Amniotic epithelial cell (primary cell): ENCODE measurements at regions not wholly inside any gene's neighbourhood (a gene's known extent, or its start where the extent isn't known, plus 50 kb on each side); places are given as distances from the start of the nearest gene placed in this dataset.
"Not testable (repeated sequence)": the region's sequence is repeated elsewhere in the genome, so short reads cannot be mapped to it uniquely, and the experiment has no call there.

ENCODE experiments used
- DNase-seq: peaks from one replicate; pipeline ENCODE4 v3.0.0-alpha.2; 2010; ENCODE audit warnings: low read depth

- DNase-seq = no peak
Observed at GRCh38 chr20:40933758-40934157, 94.9 kb upstream of the TOP1 start.

- no peak for DNase-seq
Observed at GRCh38 chr20:40938020-40938419, 90.6 kb upstream of the TOP1 start.

- DNase-seq = no peak
Observed at GRCh38 chr20:40939667-40940066, 89.0 kb upstream of the TOP1 start.

- no peak for DNase-seq
Observed at GRCh38 chr20:40941133-40941610, 87.5 kb upstream of the TOP1 start.

- no peak for DNase-seq
Observed at GRCh38 chr20:40942006-40942405, 86.6 kb upstream of the TOP1 start.

- no peak for DNase-seq
Observed at GRCh38 chr20:40942775-40943174, 85.8 kb upstream of the TOP1 start.

- DNase-seq = no peak
Observed at GRCh38 chr20:40943591-40943990, 85.0 kb upstream of the TOP1 start.

- DNase-seq = no peak
Observed at GRCh38 chr20:40945189-40945588, 83.4 kb upstream of the TOP1 start.

GRCh38 chr20:40945754-40946450 is 82.7 kb upstream of the TOP1 start:
- DNase-seq = peak; percentile 43

GRCh38 chr20:40946451-40946850 is 82.2 kb upstream of the TOP1 start:
- DNase-seq = no peak

- peak; percentile 70 for DNase-seq
Observed at GRCh38 chr20:40948465-40949267, 80.0 kb upstream of the TOP1 start.

- peak; percentile 16 for DNase-seq
Observed at GRCh38 chr20:40949346-40949745, 79.3 kb upstream of the TOP1 start.

GRCh38 chr20:40952136-40952535 is 76.5 kb upstream of the TOP1 start:
- DNase-seq = no peak

- no peak for DNase-seq
Observed at GRCh38 chr20:40953416-40953815, 75.2 kb upstream of the TOP1 start.

GRCh38 chr20:40953856-40954255 is 74.8 kb upstream of the TOP1 start:
- no peak for DNase-seq

- DNase-seq = no peak
Observed at GRCh38 chr20:40954521-40955165, 74.0 kb upstream of the TOP1 start.

- DNase-seq = no peak
Observed at GRCh38 chr20:40955326-40955725, 73.3 kb upstream of the TOP1 start.

- not testable (repeated sequence) for DNase-seq
Observed at GRCh38 chr20:40955826-40956225, 72.8 kb upstream of the TOP1 start.

GRCh38 chr20:40956542-40957264 is 71.9 kb upstream of the TOP1 start:
- no peak for DNase-seq

- no peak for DNase-seq
Observed at GRCh38 chr20:40957265-40957760, 71.3 kb upstream of the TOP1 start.

- no peak for DNase-seq
Observed at GRCh38 chr20:40958598-40958997, 70.0 kb upstream of the TOP1 start.
